ENCODE measurements at regions not wholly inside any gene's neighbourhood (a gene's known extent, or its start where the extent isn't known, plus 50 kb on each side); places are given as distances from the start of the nearest gene placed in this dataset.

- Histone ChIP-seq H3K4me3 (ENCODE audit: low read depth, low read length) (no peak overlapping the region), H3K27me3 (replicated peaks; ENCODE audit: control insufficient read depth, insufficient read depth, low read length) (no peaks in the 10 kb centered on the region), H3K9me3 (no peaks in the 10 kb centered on the region), H3K36me3 (ENCODE audit: control insufficient read depth, insufficient read depth, low read length) (no peaks in the 10 kb centered on the region), H3K4me1 (peaks cover 9% of the 10 kb centered on the region)
- Mint-ChIP-seq H3K27ac (ENCODE audit: unreplicated experiment) (no peak overlapping the region), H3K4me3 (ENCODE audit: unreplicated experiment) (no peak overlapping the region), H3K4me1 (ENCODE audit: low read depth, unreplicated experiment) (peaks cover 13% of the 10 kb centered on the region), H3K9me3 (ENCODE audit: unreplicated experiment) (no peaks in the 10 kb centered on the region), H3K27me3 (ENCODE audit: insufficient read depth, unreplicated experiment) (no peaks in the 10 kb centered on the region), H3K36me3 (ENCODE audit: insufficient read depth, unreplicated experiment) (no peaks in the 10 kb centered on the region)
- intact Hi-C loops (cut with micrococcal nuclease; ENCODE audit: unreplicated experiment): no loop called here
- DNase-seq: no peak
- TF ChIP-seq, protein P1, sequence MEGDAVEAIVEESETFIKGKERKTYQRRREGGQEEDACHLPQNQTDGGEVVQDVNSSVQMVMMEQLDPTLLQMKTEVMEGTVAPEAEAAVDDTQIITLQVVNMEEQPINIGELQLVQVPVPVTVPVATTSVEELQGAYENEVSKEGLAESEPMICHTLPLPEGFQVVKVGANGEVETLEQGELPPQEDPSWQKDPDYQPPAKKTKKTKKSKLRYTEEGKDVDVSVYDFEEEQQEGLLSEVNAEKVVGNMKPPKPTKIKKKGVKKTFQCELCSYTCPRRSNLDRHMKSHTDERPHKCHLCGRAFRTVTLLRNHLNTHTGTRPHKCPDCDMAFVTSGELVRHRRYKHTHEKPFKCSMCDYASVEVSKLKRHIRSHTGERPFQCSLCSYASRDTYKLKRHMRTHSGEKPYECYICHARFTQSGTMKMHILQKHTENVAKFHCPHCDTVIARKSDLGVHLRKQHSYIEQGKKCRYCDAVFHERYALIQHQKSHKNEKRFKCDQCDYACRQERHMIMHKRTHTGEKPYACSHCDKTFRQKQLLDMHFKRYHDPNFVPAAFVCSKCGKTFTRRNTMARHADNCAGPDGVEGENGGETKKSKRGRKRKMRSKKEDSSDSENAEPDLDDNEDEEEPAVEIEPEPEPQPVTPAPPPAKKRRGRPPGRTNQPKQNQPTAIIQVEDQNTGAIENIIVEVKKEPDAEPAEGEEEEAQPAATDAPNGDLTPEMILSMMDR (IDR thresholded peaks at IDR 0.05; ENCODE audit: insufficient read depth in 1 of 2, low read depth in 1 of 2, low read length in 1 of 2, severe bottlenecking in 1 of 2, unreplicated experiment in 1 of 2): no peak
- BruUV-seq (replicated peaks): no TSS peak
- POLR2A ChIA-PET: no interaction called here
- CTCF ChIA-PET: no interaction called here
These were observed 86.1 kb upstream of the SIRPA start for GRCh38 chr20:1809131-1809572.

- H3K4me1 Mint-ChIP-seq (ENCODE audit: low read depth, unreplicated experiment): peaks cover 17% of the 10 kb centered on the region
- Histone ChIP-seq H3K36me3 (ENCODE audit: control insufficient read depth, insufficient read depth, low read length) (no peaks in the 10 kb centered on the region), H3K4me3 (ENCODE audit: low read depth, low read length) (no peak overlapping the region), H3K27me3 (replicated peaks; ENCODE audit: control insufficient read depth, insufficient read depth, low read length) (no peaks in the 10 kb centered on the region), H3K9me3 (no peaks in the 10 kb centered on the region), H3K4me1 (peaks cover 9% of the 10 kb centered on the region)
- H3K27ac Mint-ChIP-seq (ENCODE audit: unreplicated experiment): no peak overlapping the region
- no peak for DNase-seq
- no peaks in the 10 kb centered on the region for H3K9me3 Mint-ChIP-seq (ENCODE audit: unreplicated experiment)
- H3K4me3 Mint-ChIP-seq (ENCODE audit: unreplicated experiment): no peak overlapping the region
- BruUV-seq (replicated peaks): no TSS peak
- intact Hi-C loops (cut with micrococcal nuclease; ENCODE audit: unreplicated experiment): no loop called here
- ChIA-PET POLR2A (no interaction called here), CTCF (no interaction called here)
- H3K36me3 Mint-ChIP-seq (ENCODE audit: insufficient read depth, unreplicated experiment): no peaks in the 10 kb centered on the region
- TF ChIP-seq, protein P1 (IDR thresholded peaks at IDR 0.05; ENCODE audit: insufficient read depth in 1 of 2, low read depth in 1 of 2, low read length in 1 of 2, severe bottlenecking in 1 of 2, unreplicated experiment in 1 of 2): no peak
- H3K27me3 Mint-ChIP-seq (ENCODE audit: insufficient read depth, unreplicated experiment): no peaks in the 10 kb centered on the region
These were observed 87.1 kb upstream of the SIRPA start for GRCh38 chr20:1808101-1808500.

DNA sequence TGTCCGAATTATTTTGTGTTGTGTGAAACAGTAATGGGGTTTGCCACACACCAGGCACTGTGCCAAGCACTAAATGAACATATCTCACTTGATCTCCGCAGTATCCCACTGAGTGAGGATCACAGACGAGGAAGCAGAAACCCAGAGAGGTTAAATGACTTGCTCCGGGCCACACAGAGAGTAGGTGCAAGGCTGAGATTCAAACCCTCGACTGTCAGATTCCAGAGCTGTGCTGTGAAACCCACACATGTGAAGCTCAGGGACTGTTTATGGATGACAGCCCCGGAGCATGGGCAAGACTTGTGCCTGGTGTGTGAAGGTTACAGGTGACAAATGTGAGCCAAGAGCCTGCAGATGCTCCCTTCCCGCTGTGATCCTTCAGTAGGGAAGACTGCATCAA lies 87.8 kb upstream of the SIRPA start:
- Histone ChIP-seq H3K36me3 (ENCODE audit: control insufficient read depth, insufficient read depth, low read length) (no peaks in the 10 kb centered on the region), H3K9me3 (no peaks in the 10 kb centered on the region), H3K27me3 (replicated peaks; ENCODE audit: control insufficient read depth, insufficient read depth, low read length) (no peaks in the 10 kb centered on the region), H3K4me1 (peaks cover 14% of the 10 kb centered on the region), H3K4me3 (ENCODE audit: low read depth, low read length) (no peak overlapping the region)
- H3K9me3 Mint-ChIP-seq (ENCODE audit: unreplicated experiment): no peaks in the 10 kb centered on the region
- TF ChIP-seq, protein P1 (IDR thresholded peaks at IDR 0.05; ENCODE audit: insufficient read depth in 1 of 2, low read depth in 1 of 2, low read length in 1 of 2, severe bottlenecking in 1 of 2, unreplicated experiment in 1 of 2): no peak
- no TSS peak for BruUV-seq (replicated peaks)
- H3K36me3 Mint-ChIP-seq (ENCODE audit: insufficient read depth, unreplicated experiment): no peaks in the 10 kb centered on the region
- ChIA-PET POLR2A (interaction anchor here (0.5 kb wide), 1 partner anchor 727 kb away, joined by 5 read pairs; no protein-coding TSS in a partner anchor), CTCF (no interaction called here)
- peaks cover 17% of the 10 kb centered on the region for H3K4me1 Mint-ChIP-seq (ENCODE audit: low read depth, unreplicated experiment)
- H3K27ac Mint-ChIP-seq (ENCODE audit: unreplicated experiment): no peak overlapping the region
- DNase-seq: no peak
- intact Hi-C loops (cut with micrococcal nuclease; ENCODE audit: unreplicated experiment): no loop called here
- H3K27me3 Mint-ChIP-seq (ENCODE audit: insufficient read depth, unreplicated experiment): no peaks in the 10 kb centered on the region
- no peak overlapping the region for H3K4me3 Mint-ChIP-seq (ENCODE audit: unreplicated experiment)
